Esophagus squamous epithelium (tissue), 4 donors: ENCODE measurements at regions not wholly inside any gene's neighbourhood (a gene's known extent, or its start where the extent isn't known, plus 50 kb on each side); places are given as distances from the start of the nearest gene placed in this dataset.

Experiments used
- small RNA-seq, 4 donors: library from RNA; depleted of rRNA; stranded (forward); fragments of <200 nt; gene quantifications; one replicate each; pipeline ENCODE3, GENCODE V24; 2016

Small RNAs in the stretch of these regions (small RNA-seq; reads per million reads assigned to genes)
- 0 reads per million in 4 donors for gene MIR3672
- gene RF00012: 0 reads per million in 4 donors
